PFSK-1 (cell line): ENCODE measurements at regions not wholly inside any gene's neighbourhood (a gene's known extent, or its start where the extent isn't known, plus 50 kb on each side); places are given as distances from the start of the nearest gene placed in this dataset.

Experiments
- FOXP2 ChIP-seq: optimal IDR thresholded peaks from 2 replicates; pipeline ENCODE3; 2011; ENCODE audit warnings: borderline replicate concordance, control low read depth, inconsistent platforms; ENCODE audit not compliant: insufficient read depth; ENCODE audit errors: extremely low read length, extremely low read depth
- POLR2AphosphoS5 ChIP-seq: IDR thresholded peaks from 2 replicates; pipeline ENCODE4 v1.6.1; 2012; ENCODE audit warnings: low read depth, mild to moderate bottlenecking, control low read depth, low read length, moderate library complexity
- SIN3A ChIP-seq: IDR thresholded peaks from 2 replicates; pipeline ENCODE4 v1.6.1; 2012; ENCODE audit warnings: mild to moderate bottlenecking, low read length, moderate library complexity, borderline replicate concordance; ENCODE audit not compliant: insufficient read depth
- TAF1 ChIP-seq: IDR thresholded peaks from 2 replicates; pipeline ENCODE4 v1.6.1; 2012; ENCODE audit warnings: low read length, control low read depth, borderline replicate concordance; ENCODE audit not compliant: insufficient read depth
- TF ChIP-seq, protein P1 (sequence below), 2 experiments: IDR thresholded peaks; 2 replicates each; pipeline versions ENCODE4 v1.6.1 to v1.8.0; 2011 to 2012; ENCODE audit warnings: low read depth in 2 of 2, low read length in 2 of 2, control low read depth in 1 of 2, inconsistent platforms in 1 of 2, mild to moderate bottlenecking in 1 of 2, moderate library complexity in 1 of 2; ENCODE audit not compliant: insufficient read depth in 1 of 2

DNA sequence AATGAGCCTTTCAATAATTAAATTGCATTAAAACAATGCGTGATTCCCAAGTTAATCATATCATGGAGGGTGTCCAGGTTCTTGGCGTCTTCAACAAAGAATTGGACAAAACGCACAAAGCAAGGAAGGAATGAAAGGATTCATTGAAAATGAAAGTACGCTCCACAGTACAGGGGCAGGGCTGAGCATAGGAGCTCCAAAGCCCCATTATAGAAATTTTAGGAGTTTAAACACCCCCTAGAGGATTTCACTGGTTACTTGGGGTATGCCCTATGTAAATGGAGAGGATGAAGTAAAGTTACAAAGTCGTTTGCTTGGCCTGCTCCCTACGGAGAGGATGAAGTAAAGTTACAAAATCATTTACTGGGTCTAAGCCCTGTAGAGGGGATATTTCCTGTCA lies 1910.4 kb downstream of the C4orf33 start:
- no peak for TF ChIP-seq FOXP2
- TF ChIP-seq POLR2AphosphoS5: no peak
- TF ChIP-seq TAF1: no peak
- TF ChIP-seq, protein P1, sequence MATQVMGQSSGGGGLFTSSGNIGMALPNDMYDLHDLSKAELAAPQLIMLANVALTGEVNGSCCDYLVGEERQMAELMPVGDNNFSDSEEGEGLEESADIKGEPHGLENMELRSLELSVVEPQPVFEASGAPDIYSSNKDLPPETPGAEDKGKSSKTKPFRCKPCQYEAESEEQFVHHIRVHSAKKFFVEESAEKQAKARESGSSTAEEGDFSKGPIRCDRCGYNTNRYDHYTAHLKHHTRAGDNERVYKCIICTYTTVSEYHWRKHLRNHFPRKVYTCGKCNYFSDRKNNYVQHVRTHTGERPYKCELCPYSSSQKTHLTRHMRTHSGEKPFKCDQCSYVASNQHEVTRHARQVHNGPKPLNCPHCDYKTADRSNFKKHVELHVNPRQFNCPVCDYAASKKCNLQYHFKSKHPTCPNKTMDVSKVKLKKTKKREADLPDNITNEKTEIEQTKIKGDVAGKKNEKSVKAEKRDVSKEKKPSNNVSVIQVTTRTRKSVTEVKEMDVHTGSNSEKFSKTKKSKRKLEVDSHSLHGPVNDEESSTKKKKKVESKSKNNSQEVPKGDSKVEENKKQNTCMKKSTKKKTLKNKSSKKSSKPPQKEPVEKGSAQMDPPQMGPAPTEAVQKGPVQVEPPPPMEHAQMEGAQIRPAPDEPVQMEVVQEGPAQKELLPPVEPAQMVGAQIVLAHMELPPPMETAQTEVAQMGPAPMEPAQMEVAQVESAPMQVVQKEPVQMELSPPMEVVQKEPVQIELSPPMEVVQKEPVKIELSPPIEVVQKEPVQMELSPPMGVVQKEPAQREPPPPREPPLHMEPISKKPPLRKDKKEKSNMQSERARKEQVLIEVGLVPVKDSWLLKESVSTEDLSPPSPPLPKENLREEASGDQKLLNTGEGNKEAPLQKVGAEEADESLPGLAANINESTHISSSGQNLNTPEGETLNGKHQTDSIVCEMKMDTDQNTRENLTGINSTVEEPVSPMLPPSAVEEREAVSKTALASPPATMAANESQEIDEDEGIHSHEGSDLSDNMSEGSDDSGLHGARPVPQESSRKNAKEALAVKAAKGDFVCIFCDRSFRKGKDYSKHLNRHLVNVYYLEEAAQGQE (IDR thresholded peaks at IDR 0.05; ENCODE audit: insufficient read depth in 1 of 2, low read depth in 2 of 2, low read length in 2 of 2): no peak
- TF ChIP-seq SIN3A: no peak

DNA sequence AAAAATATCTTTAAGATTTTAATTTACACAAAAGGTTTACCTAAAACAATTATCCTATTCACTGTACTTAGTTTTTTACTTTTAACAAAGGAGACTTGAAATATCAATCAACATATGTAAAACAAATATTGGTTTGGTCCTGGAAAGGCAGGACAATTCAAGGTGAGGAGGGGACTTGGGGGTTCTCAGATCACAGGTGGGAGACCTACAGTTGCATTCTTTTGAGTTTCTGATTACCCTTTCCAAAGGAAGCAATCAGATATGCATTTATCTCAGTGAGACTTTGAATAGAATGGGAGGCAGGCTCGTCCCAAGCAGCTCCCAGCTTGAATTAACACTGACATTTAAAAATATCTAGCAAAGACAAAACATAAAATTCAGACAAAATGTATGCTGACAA lies 1917.3 kb downstream of the C4orf33 start:
- no peak for TF ChIP-seq POLR2AphosphoS5
- TF ChIP-seq FOXP2: no peak
- TF ChIP-seq, protein P1 (IDR thresholded peaks at IDR 0.05; ENCODE audit: insufficient read depth in 1 of 2, low read depth in 2 of 2, low read length in 2 of 2): no peak
- no peak for TF ChIP-seq SIN3A
- no peak for TF ChIP-seq TAF1

DNA sequence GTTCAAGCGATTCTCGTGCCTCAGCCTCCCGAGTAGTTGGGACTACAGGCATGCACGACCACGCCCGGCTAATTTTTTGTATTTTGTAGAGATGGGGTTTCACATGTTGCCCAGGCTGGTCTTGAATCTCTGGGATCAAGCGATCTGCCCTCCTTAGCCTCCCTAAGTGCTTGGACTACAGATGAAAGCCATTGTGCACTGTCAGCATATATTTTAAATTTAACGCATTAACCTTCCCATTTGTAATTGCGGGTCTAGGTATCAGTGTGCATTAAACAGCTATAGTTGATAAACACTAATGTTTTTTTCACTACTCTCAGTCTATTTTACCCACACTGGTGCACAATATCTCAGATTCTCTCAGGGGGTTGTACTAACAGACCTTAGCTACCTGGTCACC lies 1930.8 kb downstream of the C4orf33 start:
- TF ChIP-seq FOXP2 (no peak), TAF1 (no peak), POLR2AphosphoS5 (no peak), SIN3A (no peak)
- TF ChIP-seq, protein P1 (IDR thresholded peaks at IDR 0.05; ENCODE audit: insufficient read depth in 1 of 2, low read depth in 2 of 2, low read length in 2 of 2): no peak

DNA sequence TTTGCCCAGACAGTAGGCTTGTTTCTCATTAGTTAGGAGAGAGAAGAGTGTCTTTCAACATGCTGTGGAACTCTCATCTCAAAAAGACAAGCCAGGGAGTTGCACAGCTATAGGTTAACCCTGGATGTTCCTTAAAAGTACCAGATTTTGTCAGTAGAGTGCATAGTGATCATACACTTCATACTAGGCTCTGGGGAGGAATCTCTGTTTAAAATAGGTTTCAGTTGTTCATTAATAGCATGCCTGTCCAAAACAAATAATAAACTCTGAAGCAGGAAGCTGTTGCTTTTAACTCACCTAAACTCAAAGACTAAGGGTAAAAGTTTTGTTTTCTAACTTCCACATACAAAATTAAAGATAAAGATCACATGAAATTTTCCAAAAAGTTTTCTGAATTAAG lies 1948.4 kb downstream of the C4orf33 start:
- TF ChIP-seq, protein P1 (IDR thresholded peaks at IDR 0.05; ENCODE audit: insufficient read depth in 1 of 2, low read depth in 2 of 2, low read length in 2 of 2): no peak

DNA sequence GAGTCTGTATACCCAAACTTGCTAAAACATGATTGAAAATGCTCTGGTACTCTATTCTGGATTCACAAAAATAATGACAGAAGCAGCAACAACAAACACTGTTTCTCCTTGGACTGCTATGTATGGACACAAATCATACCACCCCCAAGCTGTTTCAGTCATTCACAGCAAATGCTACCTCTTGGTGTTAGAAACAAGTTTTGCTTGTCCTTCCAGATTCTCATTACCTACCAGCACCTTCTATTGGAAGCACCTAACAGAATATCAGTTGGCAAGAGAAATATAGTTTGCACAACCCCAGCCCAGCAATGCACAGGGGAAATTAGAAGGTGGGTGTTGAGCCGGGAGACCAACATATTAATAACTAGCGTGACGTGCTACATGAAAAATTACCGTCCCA lies 1950.9 kb downstream of the C4orf33 start:
- no peak for TF ChIP-seq FOXP2
- no peak for TF ChIP-seq POLR2AphosphoS5
- TF ChIP-seq TAF1: no peak
- TF ChIP-seq, protein P1 (IDR thresholded peaks at IDR 0.05; ENCODE audit: insufficient read depth in 1 of 2, low read depth in 2 of 2, low read length in 2 of 2): no peak
- TF ChIP-seq SIN3A: no peak
